K562 (cell line): ENCODE measurements at regions not wholly inside any gene's neighbourhood (a gene's known extent, or its start where the extent isn't known, plus 50 kb on each side); places are given as distances from the start of the nearest gene placed in this dataset.

Experiments used
- ATAC-seq: fragments of 200-7000 bp; cut with Tn5 transposase; 3 replicates; pipeline ENCODE4 v1.9.1; 2020; ENCODE audit warnings: moderate library complexity
- BruUV-seq: library from RNA; stranded (reverse); fragments of 400-500 nt; replicated peaks from 2 replicates; lab custom pipeline; 2021; lab: Mats Ljungman, UMichigan
- CTCF ChIA-PET: fragments of 300-600 bp; formaldehyde crosslinking; extraction: SDS; loops from one replicate; lab custom pipeline; 2021; ENCODE audit warnings: low intra/inter-chr PET ratio; lab: Yijun Ruan, JAX
- POLR2A ChIA-PET: fragments of 300-600, 350-650 bp; sonication (Branson Sonifier 250); formaldehyde crosslinking; extraction: SDS; loops from one replicate; lab custom pipeline; 2021; ENCODE audit warnings: antibody characterized with exemption, inconsistent platforms; lab: Yijun Ruan, JAX
- DNase-seq, 4 experiments: peaks; one replicate each; pipeline versions ENCODE4 v3.0.0 to v3.0.0-alpha.2; 2011 to 2018; ENCODE audit warnings: low spot score in 3 of 4, mixed read lengths in 3 of 4; ENCODE audit errors: extremely low read depth in 1 of 4
- FAIRE-seq: peaks from 2 replicates; lab custom pipeline; 2011; peaks lifted over from hg19 to GRCh38; lab: Jason Lieb, UNC
- H2AFZ ChIP-seq: 2 replicates; pipeline ENCODE4 v1.6.0; 2011; ENCODE audit warnings: low read depth, low read length, control low read depth, inconsistent platforms
- H3K27ac ChIP-seq: fragments of 200-600 bp; 3 replicates; pipeline ENCODE4 v1.8.0; 2011; ENCODE audit warnings: low read depth, mild to moderate bottlenecking, control low read depth, inconsistent platforms, low read length, moderate library complexity, mixed read lengths; ENCODE audit errors: extremely low read depth
- H3K27me3 ChIP-seq, 2 experiments: fragments of 300-600 bp in 1 of 2; 2 replicates in 1 of 2; 3 replicates in 1 of 2; pipeline versions ENCODE4 v1.6.0 to v1.8.0; 2011; ENCODE audit warnings: inconsistent platforms in 2 of 2, low read length in 2 of 2, mild to moderate bottlenecking in 1 of 2, mixed read lengths in 1 of 2, moderate library complexity in 1 of 2; ENCODE audit not compliant: control insufficient read depth in 2 of 2, insufficient read depth in 2 of 2
- H3K36me3 ChIP-seq: fragments of 300-600 bp; 3 replicates; pipeline ENCODE4 v1.8.0; 2011; ENCODE audit warnings: mild to moderate bottlenecking, low read length, inconsistent platforms; ENCODE audit not compliant: control insufficient read depth, insufficient read depth
- H3K4me1 ChIP-seq, 2 experiments: fragments of 200-600 bp in 1 of 2; replicated peaks in 1 of 2; 2 replicates in 1 of 2; 3 replicates in 1 of 2; pipeline versions ENCODE4 v1.5.1 to v1.8.0; 2011; ENCODE audit warnings: inconsistent platforms in 2 of 2, low read length in 2 of 2, mild to moderate bottlenecking in 1 of 2, mixed read lengths in 1 of 2, moderate library complexity in 1 of 2; ENCODE audit not compliant: control insufficient read depth in 2 of 2, insufficient read depth in 2 of 2
- H3K4me2 ChIP-seq: 2 replicates; pipeline ENCODE4 v1.6.1; 2011; ENCODE audit warnings: low read length, control low read depth, inconsistent platforms, mixed read lengths; ENCODE audit not compliant: insufficient read depth
- H3K4me3 ChIP-seq: fragments of 200-600 bp; sonication (generic), shearing (Covaris generic); 2 replicates; pipeline ENCODE4 v1.5.1; 2016; ENCODE audit warnings: control low read depth, inconsistent platforms
- H3K79me2 ChIP-seq: fragments of 200-600 bp; 3 replicates; pipeline ENCODE4 v1.8.0; 2011; ENCODE audit warnings: low read length, inconsistent platforms; ENCODE audit not compliant: control insufficient read depth, insufficient read depth
- H3K9ac ChIP-seq, 2 experiments: 2 replicates each; pipeline versions ENCODE4 v1.6.0 to v1.6.1; 2011; ENCODE audit warnings: low read depth in 2 of 2, low read length in 2 of 2, control low read depth in 1 of 2, inconsistent platforms in 1 of 2, mild to moderate bottlenecking in 1 of 2, mixed read lengths in 1 of 2; ENCODE audit not compliant: insufficient read depth in 1 of 2
- H3K9me1 ChIP-seq: one replicate; pipeline ENCODE4 v1.6.0; 2011; ENCODE audit warnings: inconsistent platforms, mild to moderate bottlenecking, low read length, moderate library complexity; ENCODE audit not compliant: control insufficient read depth, insufficient read depth
- H3K9me3 ChIP-seq: replicated peaks from 2 replicates; pipeline ENCODE4 v1.5.1; 2011; ENCODE audit warnings: low read depth, low read length, inconsistent platforms; ENCODE audit not compliant: control insufficient read depth, insufficient read depth
- H4K20me1 ChIP-seq: replicated peaks from 2 replicates; pipeline ENCODE4 v1.6.1; 2011; ENCODE audit warnings: low read length, inconsistent platforms, mixed read lengths; ENCODE audit not compliant: control insufficient read depth, insufficient read depth
- ARNT ChIP-seq, 2 experiments: fragments of 450-650 bp; IDR thresholded peaks; 2 replicates each; pipeline ENCODE4 v1.6.1; 2016; ENCODE audit warnings: mild to moderate bottlenecking in 1 of 2
- CEBPG ChIP-seq, 3 experiments: fragments of 200-800 bp in 1 of 3; sonication (Bioruptor generic) in 1 of 3; sonication (generic) in 1 of 3; formaldehyde crosslinking in 1 of 3; IDR thresholded peaks in 2 of 3; conservative IDR thresholded peaks in 1 of 3; 2 replicates each; pipeline versions ENCODE4 v1.6.1 to v1.8.0; 2016 to 2022; ENCODE audit warnings: missing compliant biosample characterization in 2 of 3, missing genetic modification characterization in 2 of 3, mild to moderate bottlenecking in 1 of 3, missing genetic modification reagents in 1 of 3
- KAT8 ChIP-seq: fragments of 450-650 bp; IDR thresholded peaks from 2 replicates; pipeline ENCODE4 v1.6.1; 2016; ENCODE audit warnings: low read depth, mild to moderate bottlenecking
- KLF13 ChIP-seq: fragments of 450-650 bp; IDR thresholded peaks from 2 replicates; pipeline ENCODE4 v1.6.1; 2016; ENCODE audit warnings: missing genetic modification characterization, low read depth, mild to moderate bottlenecking, missing compliant biosample characterization, moderate library complexity, borderline replicate concordance
- PBX2 ChIP-seq, 2 experiments: IDR thresholded peaks in 1 of 2; conservative IDR thresholded peaks in 1 of 2; 2 replicates each; pipeline ENCODE4 v1.6.1; 2016; ENCODE audit warnings: low read depth in 2 of 2, mild to moderate bottlenecking in 1 of 2, missing compliant biosample characterization in 1 of 2, missing genetic modification characterization in 1 of 2, moderate library complexity in 1 of 2
- RAD21 ChIP-seq, 2 experiments: fragments of 250-450 bp in 1 of 2; fragments of 450-650 bp in 1 of 2; sonication (Bioruptor Pico) in 1 of 2; formaldehyde crosslinking in 1 of 2; IDR thresholded peaks in 1 of 2; conservative IDR thresholded peaks in 1 of 2; 2 replicates each; pipeline versions ENCODE4 v1.4.0 to v1.8.0; 2020 to 2022; ENCODE audit warnings: mild to moderate bottlenecking in 2 of 2, moderate library complexity in 1 of 2
- ZEB2 ChIP-seq: fragments of 450-650 bp; IDR thresholded peaks from 2 replicates; pipeline ENCODE4 v1.6.1; 2016
- ZNF12 ChIP-seq: sonication (generic); formaldehyde crosslinking; IDR thresholded peaks from 2 replicates; pipeline ENCODE4 v1.4.0; 2020; ENCODE audit warnings: mild to moderate bottlenecking, missing genetic modification reagents
- WGBS: fragments of 100-300 bp; shearing (Covaris generic); methylation state at CpG from one replicate; pipeline ENCODE4 v1.1.6; 2016; ENCODE audit warnings: low coverage, mixed read lengths; ENCODE audit not compliant: insufficient coverage; ENCODE audit errors: missing lambda C conversion rate; 5-methylcytosine and 5-hydroxymethylcytosine counted together
- in situ Hi-C: fragments of 300-500 bp; cut with MboI; formaldehyde crosslinking; loops from 4 replicates; pipeline ENCODE4 v1.15.0; 2018; ENCODE audit warnings: inconsistent platforms, mixed read lengths
- intact Hi-C: fragments of 100-400 bp; cut with micrococcal nuclease; formaldehyde crosslinking; loops from 2 replicates; pipeline ENCODE4 v1.14.2; 2022
- TF ChIP-seq, protein P1 (sequence below): fragments of 450-650 bp; IDR thresholded peaks from 2 replicates; pipeline ENCODE4 v1.6.1; 2016; ENCODE audit warnings: low read depth, mild to moderate bottlenecking, moderate library complexity
- TF ChIP-seq, protein P2 (sequence below): fragments of 450-650 bp; IDR thresholded peaks from 2 replicates; pipeline ENCODE4 v1.7.0; 2016; ENCODE audit warnings: borderline replicate concordance

GRCh38 chr6:56381801-56382251 lies 134.4 kb upstream of the COL21A1 start:
- Histone ChIP-seq H3K9ac (no peak overlapping the region), H3K9me3 (no peaks in the 10 kb centered on the region), H3K27ac (no peak overlapping the region), H3K36me3 (no peaks in the 10 kb centered on the region), H3K79me2 (no peaks in the 10 kb centered on the region), H3K4me3 (no peak overlapping the region), H3K4me2 (no peak overlapping the region), H3K9me1 (no peaks in the 10 kb centered on the region), H3K4me1 (no peaks in the 10 kb centered on the region; a peak in 1 of 5 replicates), H4K20me1 (no peaks in the 10 kb centered on the region), H3K27me3 (no peaks in the 10 kb centered on the region), H2AFZ (no peak overlapping the region)
- ATAC-seq (no peak), FAIRE-seq (no peak), DNase-seq (no peak)
- 6% methylated on average over 4 of the region's 4 CpGs for WGBS
- ChIA-PET CTCF (no interaction called here), POLR2A (no interaction called here)
- BruUV-seq = no TSS peak
- intact Hi-C loops (no loop called here), in situ Hi-C loops (no loop called here)
- no peak for TF ChIP-seq RAD21 (CRISPR knock-in tag; conservative IDR thresholded peaks at IDR 0.05 in 1 of 2, IDR thresholded peaks at IDR 0.05 in 1 of 2)
- TF ChIP-seq KLF13 = no peak
- TF ChIP-seq, protein P1, sequence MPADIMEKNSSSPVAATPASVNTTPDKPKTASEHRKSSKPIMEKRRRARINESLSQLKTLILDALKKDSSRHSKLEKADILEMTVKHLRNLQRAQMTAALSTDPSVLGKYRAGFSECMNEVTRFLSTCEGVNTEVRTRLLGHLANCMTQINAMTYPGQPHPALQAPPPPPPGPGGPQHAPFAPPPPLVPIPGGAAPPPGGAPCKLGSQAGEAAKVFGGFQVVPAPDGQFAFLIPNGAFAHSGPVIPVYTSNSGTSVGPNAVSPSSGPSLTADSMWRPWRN = no peak
- TF ChIP-seq KAT8 = no peak
- TF ChIP-seq ARNT (IDR thresholded peaks at IDR 0.05) = no peak
- TF ChIP-seq ZEB2 = no peak
- TF ChIP-seq, protein P2, sequence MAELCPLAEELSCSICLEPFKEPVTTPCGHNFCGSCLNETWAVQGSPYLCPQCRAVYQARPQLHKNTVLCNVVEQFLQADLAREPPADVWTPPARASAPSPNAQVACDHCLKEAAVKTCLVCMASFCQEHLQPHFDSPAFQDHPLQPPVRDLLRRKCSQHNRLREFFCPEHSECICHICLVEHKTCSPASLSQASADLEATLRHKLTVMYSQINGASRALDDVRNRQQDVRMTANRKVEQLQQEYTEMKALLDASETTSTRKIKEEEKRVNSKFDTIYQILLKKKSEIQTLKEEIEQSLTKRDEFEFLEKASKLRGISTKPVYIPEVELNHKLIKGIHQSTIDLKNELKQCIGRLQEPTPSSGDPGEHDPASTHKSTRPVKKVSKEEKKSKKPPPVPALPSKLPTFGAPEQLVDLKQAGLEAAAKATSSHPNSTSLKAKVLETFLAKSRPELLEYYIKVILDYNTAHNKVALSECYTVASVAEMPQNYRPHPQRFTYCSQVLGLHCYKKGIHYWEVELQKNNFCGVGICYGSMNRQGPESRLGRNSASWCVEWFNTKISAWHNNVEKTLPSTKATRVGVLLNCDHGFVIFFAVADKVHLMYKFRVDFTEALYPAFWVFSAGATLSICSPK = no peak
- no peak for TF ChIP-seq CEBPG (CRISPR knock-in tag; IDR thresholded peaks at IDR 0.05)
- TF ChIP-seq CEBPG (tag; conservative IDR thresholded peaks at IDR 0.05 in 1 of 2, IDR thresholded peaks at IDR 0.05 in 1 of 2) = peak; percentile 22 to 49; a peak in 1 of 4 replicates
- TF ChIP-seq PBX2 (CRISPR knock-in tag; IDR thresholded peaks at IDR 0.05; ENCODE audit: low read depth) = no peak; the same call in 1 of the 2 replicates
- TF ChIP-seq PBX2 (tag; conservative IDR thresholded peaks at IDR 0.05; ENCODE audit: low read depth) = peak; percentile 47; the same call in 1 of the 2 replicates
- no peak for TF ChIP-seq ZNF12
